ENCODE measurements at regions not wholly inside any gene's neighbourhood (a gene's known extent, or its start where the extent isn't known, plus 50 kb on each side); places are given as distances from the start of the nearest gene placed in this dataset.
A peak's percentile ranks its signal among the peaks of the same experiment; 100 is the strongest.
"Not testable (repeated sequence)": the region's sequence is repeated elsewhere in the genome, so short reads cannot be mapped to it uniquely, and the experiment has no call there.

DNA sequence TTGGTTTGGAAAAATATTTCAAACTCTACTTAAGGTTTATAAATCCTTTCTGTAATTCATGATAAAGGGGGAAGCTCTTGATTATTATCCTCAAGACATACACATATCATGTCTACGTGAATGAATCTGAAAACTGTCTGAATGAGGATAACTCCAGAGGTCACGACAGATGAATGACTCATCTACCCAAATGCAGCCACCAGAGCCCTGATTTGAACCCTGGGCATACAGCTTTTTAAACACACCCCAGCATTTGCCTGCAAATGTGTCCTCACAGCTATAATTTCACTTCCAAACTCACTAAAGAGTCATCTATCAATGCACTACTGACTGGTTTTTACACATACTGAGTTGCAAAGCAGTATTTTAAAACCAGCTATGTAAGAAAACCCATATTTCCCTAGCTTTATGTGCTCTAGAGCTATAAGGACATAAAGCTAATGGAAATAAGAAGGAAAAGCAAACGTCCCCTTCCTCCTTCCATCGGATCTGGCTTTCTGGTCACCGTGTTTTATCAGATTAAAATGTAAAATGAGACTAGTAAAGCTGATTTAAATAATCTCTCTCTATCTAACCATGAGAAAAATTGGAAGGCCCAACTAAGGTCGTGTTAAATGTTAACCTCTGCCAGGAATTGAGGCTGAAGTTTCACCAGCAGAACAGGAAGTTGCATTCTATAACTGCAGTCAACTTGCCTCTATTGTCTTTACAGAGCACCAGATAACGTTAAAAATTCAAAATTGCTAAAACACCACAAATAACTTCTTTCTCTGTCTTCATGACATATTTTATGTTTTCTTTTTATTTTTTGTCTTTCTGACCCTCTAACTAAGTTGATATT, 63.1 kb upstream of the SPP1 start:
- no peak for FAIRE-seq

DNA sequence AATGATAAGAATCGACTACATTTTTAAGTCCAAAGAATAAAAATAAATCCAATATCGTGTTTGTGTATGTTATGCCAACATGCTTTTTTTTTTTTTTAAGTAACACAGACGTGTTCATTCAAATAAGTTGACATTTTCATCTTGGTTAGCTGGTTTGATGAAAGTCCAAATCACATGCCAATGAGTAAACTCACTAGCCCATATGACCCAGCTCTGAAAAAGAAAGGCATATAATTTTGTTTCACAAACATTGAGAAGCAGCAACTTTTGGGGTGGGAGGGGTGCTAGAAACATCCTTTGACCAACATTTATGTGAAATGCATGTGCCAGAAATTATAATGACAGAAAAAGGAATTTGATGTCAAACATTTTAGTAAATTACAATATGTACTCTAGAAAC, 61.6 kb upstream of the SPP1 start:
- DNase-seq, result no peak
- H3K9me3 ChIP-seq, result no peaks in the 10 kb centered on the region
- TF ChIP-seq, protein P1, sequence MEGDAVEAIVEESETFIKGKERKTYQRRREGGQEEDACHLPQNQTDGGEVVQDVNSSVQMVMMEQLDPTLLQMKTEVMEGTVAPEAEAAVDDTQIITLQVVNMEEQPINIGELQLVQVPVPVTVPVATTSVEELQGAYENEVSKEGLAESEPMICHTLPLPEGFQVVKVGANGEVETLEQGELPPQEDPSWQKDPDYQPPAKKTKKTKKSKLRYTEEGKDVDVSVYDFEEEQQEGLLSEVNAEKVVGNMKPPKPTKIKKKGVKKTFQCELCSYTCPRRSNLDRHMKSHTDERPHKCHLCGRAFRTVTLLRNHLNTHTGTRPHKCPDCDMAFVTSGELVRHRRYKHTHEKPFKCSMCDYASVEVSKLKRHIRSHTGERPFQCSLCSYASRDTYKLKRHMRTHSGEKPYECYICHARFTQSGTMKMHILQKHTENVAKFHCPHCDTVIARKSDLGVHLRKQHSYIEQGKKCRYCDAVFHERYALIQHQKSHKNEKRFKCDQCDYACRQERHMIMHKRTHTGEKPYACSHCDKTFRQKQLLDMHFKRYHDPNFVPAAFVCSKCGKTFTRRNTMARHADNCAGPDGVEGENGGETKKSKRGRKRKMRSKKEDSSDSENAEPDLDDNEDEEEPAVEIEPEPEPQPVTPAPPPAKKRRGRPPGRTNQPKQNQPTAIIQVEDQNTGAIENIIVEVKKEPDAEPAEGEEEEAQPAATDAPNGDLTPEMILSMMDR (IDR thresholded peaks at IDR 0.05), result no peak
- no peak for FAIRE-seq
- H3K4me3 ChIP-seq, result no peak overlapping the region
- WGBS, 2 donors, result 63 to 82% methylated on average over 3 of the region's 3 CpGs
- H3K27ac ChIP-seq, result no peak overlapping the region
- intact Hi-C loops (cut with DNase I), result no loop called here
- peaks cover 19 to 43% (median 31%) of the 10 kb centered on the region in 3 donors for H3K4me1 ChIP-seq
- ATAC-seq, result no peak
- no peaks in the 10 kb centered on the region for H3K36me3 ChIP-seq
- H3K27me3 ChIP-seq, result no peaks in the 10 kb centered on the region

More for the DNA sequence above, 63.1 kb upstream of the SPP1 start:
- no peak overlapping the region for H3K4me3 ChIP-seq
- H3K27ac ChIP-seq, result peak overlapping the region; percentile 16 to 73 (median 52)
- peaks cover 19 to 43% (median 31%) of the 10 kb centered on the region in 3 donors for H3K4me1 ChIP-seq
- DNase-seq (no peak), ATAC-seq (peak; percentile 49 to 76 (median 68))
- TF ChIP-seq, protein P1 (IDR thresholded peaks at IDR 0.05), result no peak
- intact Hi-C loops (cut with DNase I), result no loop called here
- H3K36me3 ChIP-seq, result no peaks in the 10 kb centered on the region
- 22 to 24% methylated on average over 7 of the region's 7 CpGs for WGBS, 2 donors
- H3K27me3 ChIP-seq, result no peaks in the 10 kb centered on the region
- no peaks in the 10 kb centered on the region for H3K9me3 ChIP-seq

DNA sequence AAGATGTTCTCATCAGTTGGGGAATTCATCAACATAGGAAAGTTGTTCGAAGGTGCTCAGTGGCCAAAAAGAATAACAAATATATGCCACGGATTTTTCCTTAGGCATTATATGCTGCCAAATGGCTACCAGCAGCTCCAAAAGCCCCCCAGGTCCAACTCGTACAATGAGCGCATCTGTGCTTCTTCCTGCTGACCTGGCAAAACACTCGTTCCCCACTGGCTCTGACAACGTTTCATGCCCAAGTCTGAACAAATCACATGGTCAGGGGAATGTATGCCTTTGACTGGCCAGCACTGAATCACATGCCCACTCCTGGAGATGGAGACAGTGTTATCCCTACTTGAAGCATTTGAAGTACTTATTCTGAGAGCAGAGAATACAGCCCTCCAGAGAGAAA, 59.9 kb upstream of the SPP1 start:
- FAIRE-seq, result no peak
- WGBS, 2 donors, result 67 to 79% methylated on average over 6 of the region's 6 CpGs
- intact Hi-C loops (cut with DNase I), result no loop called here

DNA sequence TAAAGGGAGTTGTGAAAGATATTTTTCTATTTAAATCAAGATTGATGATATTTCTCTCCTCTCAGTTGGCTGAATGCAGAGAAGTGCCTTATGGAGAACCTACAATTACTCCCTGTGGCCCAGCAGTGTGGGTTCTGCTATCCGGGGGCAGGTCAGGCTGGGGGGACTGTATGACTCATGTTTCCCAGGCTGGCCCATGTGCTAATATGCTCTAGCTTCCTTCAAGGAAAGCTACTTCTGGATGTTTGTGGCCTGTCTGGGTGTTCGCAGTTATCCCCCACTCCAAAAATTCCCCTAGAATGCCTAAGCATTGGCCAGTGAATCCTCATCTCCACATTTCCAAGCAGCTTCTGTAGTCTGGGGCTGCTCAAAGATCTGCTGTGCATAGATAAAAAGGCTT, 58.9 kb upstream of the SPP1 start:
- intact Hi-C loops (cut with DNase I), result no loop called here
- Histone ChIP-seq H3K36me3 (no peaks in the 10 kb centered on the region), H3K27ac (no peak overlapping the region), H3K4me1 (peaks cover 13 to 27% (median 20%) of the 10 kb centered on the region in 3 donors), H3K9me3 (no peaks in the 10 kb centered on the region), H3K27me3 (no peaks in the 10 kb centered on the region), H3K4me3 (no peak overlapping the region)
- 68 to 90% methylated on average over 2 of the region's 2 CpGs for WGBS, 2 donors
- FAIRE-seq (no peak), ATAC-seq (peak in 2 of 4 donors; percentile 27 to 33), DNase-seq (no peak)
- TF ChIP-seq, protein P1 (IDR thresholded peaks at IDR 0.05), result no peak

More for the DNA sequence above, 59.9 kb upstream of the SPP1 start:
- Histone ChIP-seq H3K27me3 (no peaks in the 10 kb centered on the region), H3K36me3 (no peaks in the 10 kb centered on the region), H3K4me3 (no peak overlapping the region), H3K27ac (no peak overlapping the region), H3K4me1 (peaks cover 19 to 37% (median 30%) of the 10 kb centered on the region in 3 donors), H3K9me3 (no peaks in the 10 kb centered on the region)
- DNase-seq (no peak), ATAC-seq (no peak)
- TF ChIP-seq, protein P1 (IDR thresholded peaks at IDR 0.05), result no peak

DNA sequence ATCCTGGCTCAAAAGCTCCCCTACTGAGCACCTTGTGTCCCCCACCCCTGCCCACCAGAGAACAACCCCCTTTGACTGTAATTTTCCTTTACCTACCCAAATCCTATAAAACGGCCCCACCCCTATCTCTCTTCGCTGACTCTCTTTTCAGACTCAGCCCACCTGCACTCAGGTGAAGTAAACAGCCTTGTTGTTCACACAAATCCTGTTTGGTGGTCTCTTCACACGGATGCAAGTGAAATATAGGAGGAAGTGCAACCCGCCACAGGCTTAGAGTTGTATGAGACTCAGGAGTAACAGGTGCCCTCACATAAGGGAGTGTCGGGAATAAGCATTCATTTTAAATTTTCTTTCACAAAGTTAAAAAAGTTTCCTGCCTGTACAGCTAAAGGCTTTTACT, 57.6 kb upstream of the SPP1 start:
- WGBS, 2 donors, result 76 to 82% methylated on average over 5 of the region's 5 CpGs

More for the DNA sequence above, 57.6 kb upstream of the SPP1 start:
- H3K9me3 ChIP-seq; FAIRE-seq; H3K27ac ChIP-seq; H3K36me3 ChIP-seq; DNase-seq; H3K4me3 ChIP-seq; ATAC-seq; H3K27me3 ChIP-seq; intact Hi-C loops (cut with DNase I): not testable (repeated sequence)
- peaks cover 0 to 15% (median 12%) of the 10 kb centered on the region in 3 donors for H3K4me1 ChIP-seq

Data from pancreas (tissue), 10 donors.